ENCODE measurements at regions not wholly inside any gene's neighbourhood (a gene's known extent, or its start where the extent isn't known, plus 50 kb on each side); places are given as distances from the start of the nearest gene placed in this dataset.
"Not testable (repeated sequence)": the region's sequence is repeated elsewhere in the genome, so short reads cannot be mapped to it uniquely, and the experiment has no call there.

DNA sequence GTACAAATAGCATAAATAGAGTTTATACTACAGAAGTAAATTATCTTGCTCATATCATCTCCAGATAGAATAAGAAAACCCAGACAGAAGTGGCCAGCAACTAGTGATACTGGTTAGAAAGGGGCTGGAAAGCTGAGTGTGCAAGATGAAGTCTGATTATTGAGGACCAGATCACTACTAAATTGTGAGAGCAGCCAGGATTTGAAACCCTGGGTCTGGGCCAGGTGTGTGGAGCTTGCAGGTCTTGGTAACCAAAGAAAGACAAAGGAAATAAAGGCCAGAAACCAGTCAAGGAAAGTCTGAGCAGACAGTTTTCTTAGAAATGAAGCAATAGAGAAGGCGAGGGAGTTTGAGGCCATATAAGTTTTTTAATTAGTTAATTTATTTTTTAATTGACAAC is 611.8 kb downstream of the ETNK1 start:
- DNase-seq (ENCODE audit: extremely low read depth, low read depth), result no peak
- no peak for TF ChIP-seq CTCF (IDR thresholded peaks at IDR 0.05; ENCODE audit: low read depth, low read length)

DNA sequence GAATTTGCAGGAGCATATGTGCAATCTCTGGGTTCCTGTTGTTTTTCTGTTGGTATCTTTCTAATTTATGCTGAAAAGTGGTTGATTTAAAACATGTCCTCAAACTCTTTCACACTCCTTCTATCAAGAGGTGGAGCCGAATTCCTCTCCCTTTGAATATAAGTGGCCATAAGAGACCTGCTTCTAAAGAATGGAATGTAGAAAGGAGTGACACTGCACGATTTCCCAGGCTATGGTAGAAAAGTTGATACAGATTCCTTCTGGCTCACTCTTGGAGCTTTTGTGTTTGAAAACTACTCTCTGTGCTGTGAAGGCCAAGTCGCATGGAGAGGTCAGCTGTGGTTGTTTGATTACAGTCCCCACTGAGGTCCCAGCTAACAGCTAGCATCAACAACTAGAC is 613.2 kb downstream of the ETNK1 start:
- TF ChIP-seq CTCF (IDR thresholded peaks at IDR 0.05; ENCODE audit: low read depth, low read length), result no peak
- DNase-seq (ENCODE audit: extremely low read depth, low read depth), result no peak

- no peak for DNase-seq (ENCODE audit: extremely low read depth, low read depth)
- TF ChIP-seq CTCF (IDR thresholded peaks at IDR 0.05; ENCODE audit: low read depth, low read length), result no peak
These were observed 614.0 kb downstream of the ETNK1 start for GRCh38 chr12:23238957-23239356.

DNA sequence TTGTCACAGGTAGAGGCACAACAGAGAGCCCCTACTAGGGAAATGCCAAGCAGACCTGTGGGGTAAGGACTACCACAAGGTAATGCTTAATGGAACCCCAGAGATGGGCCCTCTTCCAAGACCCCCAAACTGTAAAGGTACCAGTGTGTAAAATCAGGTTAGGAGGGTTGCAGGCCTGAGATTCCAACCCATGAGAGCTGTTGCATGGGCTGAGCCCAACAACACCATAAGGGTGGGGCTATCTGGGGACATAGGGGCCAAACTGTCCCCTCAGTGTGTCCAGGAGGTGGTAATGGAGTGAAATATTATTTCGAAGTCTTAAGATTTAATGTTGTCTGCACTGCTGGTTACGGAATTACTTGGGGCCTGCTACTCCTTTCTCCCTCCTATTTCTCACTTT is 620.2 kb downstream of the ETNK1 start:
- no peak for DNase-seq (ENCODE audit: extremely low read depth, low read depth)
- TF ChIP-seq CTCF (IDR thresholded peaks at IDR 0.05; ENCODE audit: low read depth, low read length), result no peak

DNA sequence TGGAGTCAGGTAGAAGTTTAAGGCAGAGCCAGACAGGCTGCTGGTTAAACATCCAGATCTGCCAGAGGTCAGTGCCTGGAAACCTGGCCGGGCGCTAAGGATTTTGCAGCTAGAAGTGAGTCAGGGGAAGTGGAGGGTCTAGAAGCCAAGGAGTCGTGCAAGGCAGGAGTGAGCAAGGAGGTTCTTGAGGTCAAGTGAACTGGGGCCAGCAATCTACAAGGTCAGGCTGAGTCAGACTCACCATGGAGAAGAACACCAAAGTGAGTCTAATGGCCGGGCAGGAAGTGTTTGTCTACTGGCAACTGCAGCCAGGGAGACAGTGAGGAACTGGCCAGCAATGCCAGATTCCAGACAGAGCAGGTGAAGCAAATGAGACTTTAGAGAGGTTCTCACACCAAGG is 628.2 kb downstream of the ETNK1 start:
- DNase-seq (ENCODE audit: extremely low read depth, low read depth), result no peak

GRCh38 chr12:23253910-23254309 is 628.9 kb downstream of the ETNK1 start:
- not testable (repeated sequence) for DNase-seq (ENCODE audit: extremely low read depth, low read depth)

More for the DNA sequence above, 628.2 kb downstream of the ETNK1 start:
- TF ChIP-seq CTCF (IDR thresholded peaks at IDR 0.05; ENCODE audit: low read depth, low read length), result no peak

DNA sequence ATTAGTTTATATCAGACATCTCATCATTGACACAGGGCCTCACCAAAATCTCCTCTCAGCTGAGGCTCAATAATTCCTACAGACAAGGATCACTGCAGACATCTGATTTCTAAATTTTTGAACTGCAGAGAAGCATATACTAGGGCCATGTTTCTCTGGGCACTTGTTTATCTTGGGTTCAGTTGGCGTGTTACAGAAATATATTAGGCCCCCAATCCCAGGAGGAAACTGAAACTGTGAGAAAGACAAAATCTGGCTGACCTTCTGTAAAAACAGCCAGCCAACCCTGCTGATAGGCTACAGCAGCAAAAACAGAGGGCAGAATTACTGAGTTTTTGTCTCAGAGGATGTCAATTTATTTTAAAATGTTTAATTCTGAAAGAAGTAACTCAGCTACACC is 634.6 kb downstream of the ETNK1 start:
- no peak for DNase-seq (ENCODE audit: extremely low read depth, low read depth)
- TF ChIP-seq CTCF (IDR thresholded peaks at IDR 0.05; ENCODE audit: low read depth, low read length), result no peak

DNA sequence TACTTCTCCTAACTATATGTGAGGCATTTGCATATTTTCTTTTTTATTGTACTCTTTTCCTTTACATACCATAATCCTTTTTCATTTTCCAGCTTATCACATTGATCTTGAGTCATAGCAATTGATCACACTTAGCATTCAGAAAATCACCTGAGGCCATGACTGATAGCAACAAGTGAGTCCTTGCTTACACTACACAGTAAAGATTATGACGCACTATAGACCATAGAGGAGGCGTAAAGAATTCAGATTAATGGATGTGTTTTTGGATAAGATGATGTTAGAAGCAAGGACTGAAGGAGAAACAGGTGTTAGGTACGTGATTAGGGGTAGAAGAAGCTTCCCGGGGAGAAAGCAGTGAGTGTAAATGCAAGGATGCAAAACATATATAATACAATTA is 637.7 kb downstream of the ETNK1 start:
- no peak for TF ChIP-seq CTCF (IDR thresholded peaks at IDR 0.05; ENCODE audit: low read depth, low read length)
- no peak for DNase-seq (ENCODE audit: extremely low read depth, low read depth)

Data from AG09319 (cell line).